GM12872 (cell line): ENCODE measurements at regions not wholly inside any gene's neighbourhood (a gene's known extent, or its start where the extent isn't known, plus 50 kb on each side); places are given as distances from the start of the nearest gene placed in this dataset.

Experiments
- TF ChIP-seq, protein P1 (sequence below): IDR thresholded peaks from 3 replicates; pipeline ENCODE4 v1.5.1; 2011; ENCODE audit warnings: low read depth, mild to moderate bottlenecking, low read length, moderate library complexity; ENCODE audit not compliant: insufficient read depth

DNA sequence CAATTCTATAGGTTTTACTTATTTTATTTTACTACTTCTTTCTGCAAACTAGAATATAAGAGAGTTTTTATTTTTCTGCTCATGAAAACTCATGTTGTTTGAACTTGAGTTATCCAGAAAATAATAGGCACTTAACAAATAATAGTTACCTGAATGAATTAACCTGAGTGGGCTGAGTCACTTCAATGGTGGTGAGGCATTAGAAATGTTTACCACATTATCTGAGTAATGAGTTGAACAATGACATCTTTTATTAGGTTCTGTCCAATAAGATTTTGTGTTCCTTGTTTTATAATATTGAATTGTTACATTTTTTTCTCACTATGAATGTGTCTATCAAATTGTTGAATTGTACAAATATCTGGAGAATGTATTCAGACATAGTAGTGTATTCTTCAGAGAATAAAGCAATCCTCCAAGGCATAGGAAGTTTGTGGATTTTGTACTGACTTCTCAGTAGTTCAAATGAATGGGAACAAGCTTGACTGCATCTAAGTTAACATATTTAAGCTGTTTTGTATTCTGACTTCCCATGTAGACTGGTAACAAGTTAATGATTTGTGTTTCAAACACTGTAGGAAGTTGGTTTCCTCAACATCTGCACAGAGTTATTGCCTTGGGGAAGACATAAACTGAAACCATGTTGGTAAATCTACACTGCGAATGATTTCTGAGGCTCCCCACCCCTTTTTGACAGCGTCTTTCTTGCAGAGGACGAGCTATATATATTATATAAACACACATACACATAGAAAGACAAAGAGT is 1808.9 kb upstream of the TENM3 start:
- TF ChIP-seq, protein P1, sequence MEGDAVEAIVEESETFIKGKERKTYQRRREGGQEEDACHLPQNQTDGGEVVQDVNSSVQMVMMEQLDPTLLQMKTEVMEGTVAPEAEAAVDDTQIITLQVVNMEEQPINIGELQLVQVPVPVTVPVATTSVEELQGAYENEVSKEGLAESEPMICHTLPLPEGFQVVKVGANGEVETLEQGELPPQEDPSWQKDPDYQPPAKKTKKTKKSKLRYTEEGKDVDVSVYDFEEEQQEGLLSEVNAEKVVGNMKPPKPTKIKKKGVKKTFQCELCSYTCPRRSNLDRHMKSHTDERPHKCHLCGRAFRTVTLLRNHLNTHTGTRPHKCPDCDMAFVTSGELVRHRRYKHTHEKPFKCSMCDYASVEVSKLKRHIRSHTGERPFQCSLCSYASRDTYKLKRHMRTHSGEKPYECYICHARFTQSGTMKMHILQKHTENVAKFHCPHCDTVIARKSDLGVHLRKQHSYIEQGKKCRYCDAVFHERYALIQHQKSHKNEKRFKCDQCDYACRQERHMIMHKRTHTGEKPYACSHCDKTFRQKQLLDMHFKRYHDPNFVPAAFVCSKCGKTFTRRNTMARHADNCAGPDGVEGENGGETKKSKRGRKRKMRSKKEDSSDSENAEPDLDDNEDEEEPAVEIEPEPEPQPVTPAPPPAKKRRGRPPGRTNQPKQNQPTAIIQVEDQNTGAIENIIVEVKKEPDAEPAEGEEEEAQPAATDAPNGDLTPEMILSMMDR, result no peak

DNA sequence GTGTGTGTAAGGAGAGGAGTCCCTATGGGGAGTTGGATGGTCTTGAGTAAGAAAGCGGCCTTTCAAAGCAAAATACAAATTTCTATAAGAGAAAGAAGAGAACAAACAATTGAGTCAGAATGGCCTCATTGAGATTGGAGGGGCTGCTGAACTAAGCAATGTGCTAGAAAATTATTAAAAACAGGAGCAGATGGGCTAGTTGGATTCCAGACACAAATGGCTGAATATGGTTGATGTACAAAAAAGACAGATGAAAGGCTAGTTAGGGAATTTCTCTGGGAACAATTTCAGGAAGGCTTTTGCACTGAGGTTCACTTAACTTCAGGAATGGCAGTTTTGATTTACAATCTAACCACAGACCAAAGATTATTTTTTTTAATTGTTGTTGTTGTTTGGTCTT is 1806.8 kb upstream of the TENM3 start:
- TF ChIP-seq, protein P1, result no peak

DNA sequence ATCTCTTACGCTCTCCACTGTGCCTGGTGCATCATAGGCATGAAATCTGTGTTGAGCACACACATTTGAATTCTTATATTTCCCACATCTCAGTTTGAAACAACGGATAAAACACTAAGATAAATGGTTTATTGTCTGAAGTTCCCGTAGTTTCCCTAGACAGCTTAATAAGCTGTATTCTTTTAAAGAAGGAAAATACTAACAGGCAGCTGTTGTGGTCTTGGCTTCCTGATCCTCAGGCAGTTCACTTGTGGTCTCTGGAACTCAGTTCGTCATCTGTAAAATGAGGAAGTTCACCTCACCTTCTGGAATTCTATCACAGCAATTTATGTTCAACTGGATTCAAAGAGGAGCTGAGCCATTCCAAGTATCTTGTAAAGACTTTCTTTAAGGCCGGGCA is 1805.6 kb upstream of the TENM3 start:
- TF ChIP-seq, protein P1, result no peak

DNA sequence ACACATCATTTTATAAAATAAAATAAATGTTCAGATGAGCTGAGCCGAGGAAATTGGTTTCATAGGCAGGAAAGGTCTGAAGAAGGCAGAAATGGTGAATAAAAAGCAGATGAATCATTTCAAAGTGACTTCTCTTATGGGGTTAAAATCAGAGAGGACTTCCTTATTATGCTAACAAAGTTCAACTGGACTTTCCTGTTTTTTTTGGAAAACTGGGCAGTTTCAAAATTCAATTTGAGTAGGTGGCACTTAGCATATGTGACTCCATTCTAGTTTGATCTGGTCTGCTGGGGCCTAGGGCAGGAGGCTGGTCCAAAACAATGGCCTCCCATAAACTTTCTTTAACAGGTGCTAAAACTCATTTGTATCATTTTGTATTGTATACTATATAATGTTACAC is 1794.9 kb upstream of the TENM3 start:
- TF ChIP-seq, protein P1, result no peak

DNA sequence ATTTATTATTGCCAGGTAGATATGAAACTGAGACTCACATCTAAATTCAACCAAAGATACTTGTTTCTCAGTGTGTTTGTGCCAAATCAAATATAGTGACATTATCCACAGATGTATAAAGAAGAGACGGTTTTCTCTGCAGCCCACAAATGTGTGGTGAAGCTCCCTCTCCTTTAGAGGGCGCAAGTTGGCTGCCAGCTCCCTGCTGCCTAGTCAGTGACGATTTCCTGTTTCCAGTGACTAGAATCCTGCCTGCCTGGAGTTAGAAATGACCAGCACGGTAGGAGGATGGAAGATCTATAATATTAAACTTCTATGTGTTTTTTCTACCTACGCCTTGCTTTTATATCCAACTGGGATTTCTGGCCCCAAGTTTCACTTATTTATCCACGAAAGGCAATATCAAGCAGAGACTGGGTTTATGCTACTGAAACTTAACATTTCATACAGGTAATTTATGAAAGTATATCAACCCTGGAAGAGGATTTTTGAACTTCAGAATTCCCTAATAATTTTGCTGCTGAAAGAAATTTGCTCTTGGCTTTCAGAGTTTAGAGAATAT is 1793.7 kb upstream of the TENM3 start:
- TF ChIP-seq, protein P1, result peak; percentile 85

DNA sequence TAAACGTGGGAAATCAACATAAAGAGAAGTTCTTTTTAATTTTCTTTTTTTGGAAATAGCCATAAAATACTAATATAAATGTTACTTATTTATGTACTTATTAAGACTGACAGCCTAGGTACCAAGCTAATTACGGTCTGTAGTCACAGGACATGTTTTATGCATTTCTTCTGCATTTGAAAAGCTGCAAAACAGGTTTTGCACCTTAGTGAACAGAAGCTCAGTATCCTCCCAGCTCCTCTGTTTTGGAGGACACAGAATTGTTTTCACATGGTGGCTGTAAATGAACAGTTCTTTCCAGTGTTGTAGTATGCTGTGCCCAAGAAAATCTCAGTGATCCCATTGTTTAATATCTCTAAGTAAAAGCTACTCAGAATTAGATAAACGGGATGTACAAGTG is 1788.0 kb upstream of the TENM3 start:
- TF ChIP-seq, protein P1, result no peak

DNA sequence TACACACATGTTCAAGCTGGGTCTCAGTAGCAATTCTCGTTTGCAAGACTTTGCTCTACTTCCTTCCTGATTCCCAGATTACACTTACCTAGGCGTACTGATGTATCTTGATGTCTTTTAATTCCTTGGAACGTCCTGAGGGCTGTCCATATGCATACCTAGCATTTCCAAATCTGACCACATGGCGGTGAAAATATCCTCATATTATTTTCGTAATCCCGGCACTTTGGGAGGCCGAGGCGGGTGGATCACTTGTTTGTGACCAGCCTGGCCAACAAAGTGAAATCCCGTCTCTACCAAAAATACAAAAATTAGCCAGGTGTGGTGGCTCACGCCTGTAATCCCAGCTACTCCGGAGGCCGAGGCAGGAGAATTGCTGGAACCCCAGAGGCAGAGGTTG is 1786.3 kb upstream of the TENM3 start:
- TF ChIP-seq, protein P1, result peak; percentile 23; the same call in 2 of the 3 replicates
